ENCODE measurements at regions not wholly inside any gene's neighbourhood (a gene's known extent, or its start where the extent isn't known, plus 50 kb on each side); places are given as distances from the start of the nearest gene placed in this dataset.

- no peaks in the 10 kb centered on the region for H3K27me3 ChIP-seq (ENCODE audit: insufficient read depth, low read length)
- TF ChIP-seq CTCF (IDR thresholded peaks at IDR 0.05; ENCODE audit: insufficient read depth, low read depth, low read length): no peak
- TF ChIP-seq EZH2 (IDR thresholded peaks at IDR 0.05; ENCODE audit: insufficient read depth, low read length): no peak
- no peak overlapping the region for H3K4me3 ChIP-seq (ENCODE audit: insufficient read depth, low read depth, low read length)
- H4K20me1 ChIP-seq (ENCODE audit: insufficient read depth, low read length): no peaks in the 10 kb centered on the region
- H3K9me3 Mint-ChIP-seq (ENCODE audit: unreplicated experiment): peaks cover 10% of the 10 kb centered on the region
- H3K36me3 Mint-ChIP-seq (ENCODE audit: low read depth, unreplicated experiment): peaks cover 3% of the 10 kb centered on the region
- no peaks in the 10 kb centered on the region for H3K4me1 Mint-ChIP-seq (ENCODE audit: low read depth, unreplicated experiment)
- DNase-seq (ENCODE audit: low read depth) (no peak), FAIRE-seq (no peak)
- H3K4me3 Mint-ChIP-seq (ENCODE audit: unreplicated experiment): no peak overlapping the region
- no peak overlapping the region for H3K9ac ChIP-seq (ENCODE audit: low read length)
- no peak overlapping the region for H2AFZ ChIP-seq (ENCODE audit: low read depth, low read length)
- H3K79me2 ChIP-seq (ENCODE audit: insufficient read depth, low read length): no peaks in the 10 kb centered on the region
- no peaks in the 10 kb centered on the region for H3K27me3 Mint-ChIP-seq (ENCODE audit: low read depth, unreplicated experiment)
- H3K9me3 ChIP-seq (ENCODE audit: insufficient read depth, low read depth, low read length): peaks cover 2% of the 10 kb centered on the region
- no peak overlapping the region for H3K4me2 ChIP-seq (ENCODE audit: low read length)
- no peak overlapping the region for H3K27ac ChIP-seq (ENCODE audit: low read depth, low read length)
- H3K36me3 ChIP-seq (ENCODE audit: insufficient read depth, low read length): no peaks in the 10 kb centered on the region
- no peaks in the 10 kb centered on the region for H3K4me1 ChIP-seq (ENCODE audit: insufficient read depth, low read length)
- no peak overlapping the region for H3K27ac Mint-ChIP-seq (ENCODE audit: unreplicated experiment)
Measured at GRCh38 chr6:113194090-113194489, 663.1 kb upstream of the MARCKS start.

- H3K4me3 Mint-ChIP-seq (ENCODE audit: unreplicated experiment): no peak overlapping the region
- no peak for FAIRE-seq
- Histone ChIP-seq H3K9me3 (ENCODE audit: insufficient read depth, low read depth, low read length) (no peaks in the 10 kb centered on the region), H3K36me3 (ENCODE audit: insufficient read depth, low read length) (no peaks in the 10 kb centered on the region), H3K27ac (ENCODE audit: low read depth, low read length) (no peak overlapping the region), H3K4me2 (ENCODE audit: low read length) (no peak overlapping the region), H3K27me3 (ENCODE audit: insufficient read depth, low read length) (no peaks in the 10 kb centered on the region), H3K79me2 (ENCODE audit: insufficient read depth, low read length) (no peaks in the 10 kb centered on the region), H4K20me1 (ENCODE audit: insufficient read depth, low read length) (no peaks in the 10 kb centered on the region), H2AFZ (ENCODE audit: low read depth, low read length) (no peak overlapping the region), H3K4me3 (ENCODE audit: insufficient read depth, low read depth, low read length) (no peak overlapping the region), H3K4me1 (ENCODE audit: insufficient read depth, low read length) (no peaks in the 10 kb centered on the region), H3K9ac (ENCODE audit: low read length) (no peak overlapping the region)
- H3K4me1 Mint-ChIP-seq (ENCODE audit: low read depth, unreplicated experiment): peaks cover 6% of the 10 kb centered on the region
- H3K27me3 Mint-ChIP-seq (ENCODE audit: low read depth, unreplicated experiment): no peaks in the 10 kb centered on the region
- H3K27ac Mint-ChIP-seq (ENCODE audit: unreplicated experiment): no peak overlapping the region
- DNase-seq (ENCODE audit: low read depth): no peak
- H3K9me3 Mint-ChIP-seq (ENCODE audit: unreplicated experiment): no peaks in the 10 kb centered on the region
- TF ChIP-seq EZH2 (IDR thresholded peaks at IDR 0.05; ENCODE audit: insufficient read depth, low read length): no peak
- no peak for TF ChIP-seq CTCF (IDR thresholded peaks at IDR 0.05; ENCODE audit: insufficient read depth, low read depth, low read length)
- H3K36me3 Mint-ChIP-seq (ENCODE audit: low read depth, unreplicated experiment): no peaks in the 10 kb centered on the region
Measured at GRCh38 chr6:113202852-113203714, 654.1 kb upstream of the MARCKS start.

- H3K4me3 ChIP-seq (ENCODE audit: insufficient read depth, low read depth, low read length): no peak overlapping the region
- H3K9me3 ChIP-seq (ENCODE audit: insufficient read depth, low read depth, low read length): no peaks in the 10 kb centered on the region
- no peaks in the 10 kb centered on the region for H3K36me3 ChIP-seq (ENCODE audit: insufficient read depth, low read length)
- H4K20me1 ChIP-seq (ENCODE audit: insufficient read depth, low read length): no peaks in the 10 kb centered on the region
- H3K36me3 Mint-ChIP-seq (ENCODE audit: low read depth, unreplicated experiment): no peaks in the 10 kb centered on the region
- no peaks in the 10 kb centered on the region for H3K4me1 ChIP-seq (ENCODE audit: insufficient read depth, low read length)
- H3K9ac ChIP-seq (ENCODE audit: low read length): no peak overlapping the region
- H3K27ac Mint-ChIP-seq (ENCODE audit: unreplicated experiment): no peak overlapping the region
- H3K4me3 Mint-ChIP-seq (ENCODE audit: unreplicated experiment): no peak overlapping the region
- H3K79me2 ChIP-seq (ENCODE audit: insufficient read depth, low read length): no peaks in the 10 kb centered on the region
- H2AFZ ChIP-seq (ENCODE audit: low read depth, low read length): no peak overlapping the region
- H3K4me2 ChIP-seq (ENCODE audit: low read length): no peak overlapping the region
- H3K27ac ChIP-seq (ENCODE audit: low read depth, low read length): no peak overlapping the region
- TF ChIP-seq CTCF (IDR thresholded peaks at IDR 0.05; ENCODE audit: insufficient read depth, low read depth, low read length) (no peak), EZH2 (IDR thresholded peaks at IDR 0.05; ENCODE audit: insufficient read depth, low read length) (no peak)
- no peak for DNase-seq (ENCODE audit: low read depth)
- no peaks in the 10 kb centered on the region for H3K27me3 ChIP-seq (ENCODE audit: insufficient read depth, low read length)
- no peak for FAIRE-seq
- peaks cover 10% of the 10 kb centered on the region for H3K4me1 Mint-ChIP-seq (ENCODE audit: low read depth, unreplicated experiment)
- H3K9me3 Mint-ChIP-seq (ENCODE audit: unreplicated experiment): no peaks in the 10 kb centered on the region
- no peaks in the 10 kb centered on the region for H3K27me3 Mint-ChIP-seq (ENCODE audit: low read depth, unreplicated experiment)
Measured at GRCh38 chr6:113203715-113204110, 653.4 kb upstream of the MARCKS start.
